HG03354 (cell line): ENCODE measurements at regions not wholly inside any gene's neighbourhood (a gene's known extent, or its start where the extent isn't known, plus 50 kb on each side); places are given as distances from the start of the nearest gene placed in this dataset.
"Not testable (repeated sequence)": the region's sequence is repeated elsewhere in the genome, so short reads cannot be mapped to it uniquely, and the experiment has no call there.

Experiments
- ATAC-seq: cut with Tn5 transposase; IDR thresholded peaks from one replicate; pipeline ENCODE4 v1.9.1; 2021; ENCODE audit warnings: mild to moderate bottlenecking; ENCODE audit not compliant: unreplicated experiment, poor library complexity, severe bottlenecking

- no peak for ATAC-seq
Measured at GRCh38 chr12:91667694-91668093, 478.0 kb downstream of the BTG1 start.

- ATAC-seq: no peak
Measured at GRCh38 chr12:91663744-91664143, 481.1 kb upstream of the DCN start.

- no peak for ATAC-seq
Measured at GRCh38 chr12:91663310-91663709, 480.7 kb upstream of the DCN start.

- no peak for ATAC-seq
Measured at GRCh38 chr12:91662021-91662420, 479.4 kb upstream of the DCN start.

GRCh38 chr12:91657032-91657431 lies 474.4 kb upstream of the DCN start:
- ATAC-seq: no peak

GRCh38 chr12:91655966-91656365 lies 473.3 kb upstream of the DCN start:
- ATAC-seq: no peak

GRCh38 chr12:91654087-91654486 lies 471.5 kb upstream of the DCN start:
- ATAC-seq: no peak

GRCh38 chr12:91651728-91652127 lies 469.1 kb upstream of the DCN start:
- ATAC-seq: no peak

- no peak for ATAC-seq
Measured at GRCh38 chr12:91643763-91644162, 461.1 kb upstream of the DCN start.

GRCh38 chr12:91640021-91640420 lies 457.4 kb upstream of the DCN start:
- no peak for ATAC-seq

GRCh38 chr12:91639327-91639726 lies 456.7 kb upstream of the DCN start:
- ATAC-seq: no peak

GRCh38 chr12:91637789-91638624 lies 455.4 kb upstream of the DCN start:
- ATAC-seq: no peak

- no peak for ATAC-seq
Measured at GRCh38 chr12:91636721-91637120, 454.1 kb upstream of the DCN start.

GRCh38 chr12:91634386-91634713 lies 451.7 kb upstream of the DCN start:
- not testable (repeated sequence) for ATAC-seq

- ATAC-seq: no peak
Measured at GRCh38 chr12:91633734-91634357, 451.2 kb upstream of the DCN start.

GRCh38 chr12:91633206-91633605 lies 450.6 kb upstream of the DCN start:
- no peak for ATAC-seq

- no peak for ATAC-seq
Measured at GRCh38 chr12:91632042-91632786, 449.6 kb upstream of the DCN start.

- ATAC-seq: no peak
Measured at GRCh38 chr12:91630596-91631293, 448.1 kb upstream of the DCN start.

- ATAC-seq: no peak
Measured at GRCh38 chr12:91630083-91630482, 447.5 kb upstream of the DCN start.

GRCh38 chr12:91629440-91629839 lies 446.8 kb upstream of the DCN start:
- no peak for ATAC-seq
